ENCODE measurements at regions not wholly inside any gene's neighbourhood (a gene's known extent, or its start where the extent isn't known, plus 50 kb on each side); places are given as distances from the start of the nearest gene placed in this dataset.

- TF ChIP-seq EZH2 (IDR thresholded peaks at IDR 0.05; ENCODE audit: insufficient read depth, poor library complexity, severe bottlenecking): no peak
- no peak for TF ChIP-seq EZH2phosphoT487 (IDR thresholded peaks at IDR 0.05; ENCODE audit: insufficient read depth, low read depth)
Measured at GRCh38 chr5:144712090-144712489, 541.4 kb downstream of the KCTD16 start.
